Osteoblast (primary cell): ENCODE measurements at regions not wholly inside any gene's neighbourhood (a gene's known extent, or its start where the extent isn't known, plus 50 kb on each side); places are given as distances from the start of the nearest gene placed in this dataset.

ENCODE experiments used
- DNase-seq: peaks from one replicate; pipeline ENCODE4 v3.0.0; 2011; ENCODE audit warnings: low spot score, mixed read lengths; ENCODE audit not compliant: insufficient read length; ENCODE audit errors: missing footprints
- H2AFZ ChIP-seq: 2 replicates; pipeline ENCODE4 v1.6.0; 2011; ENCODE audit warnings: mild to moderate bottlenecking, low read length
- H3K27ac ChIP-seq: 2 replicates; pipeline ENCODE4 v1.5.1; 2011; ENCODE audit warnings: mild to moderate bottlenecking, low read depth, low read length, moderate library complexity
- H3K27me3 ChIP-seq: 2 replicates; pipeline ENCODE4 v1.6.0; 2012; ENCODE audit warnings: mild to moderate bottlenecking, control low read depth, inconsistent platforms, low read length, moderate library complexity; ENCODE audit not compliant: insufficient read depth
- H3K36me3 ChIP-seq: 2 replicates; pipeline ENCODE4 v1.5.1; 2011; ENCODE audit warnings: mild to moderate bottlenecking, low read length, control low read depth, moderate library complexity; ENCODE audit not compliant: insufficient read depth
- H3K4me1 ChIP-seq: 2 replicates; pipeline ENCODE4 v1.5.1; 2011; ENCODE audit warnings: mild to moderate bottlenecking, low read length, control low read depth, moderate library complexity; ENCODE audit not compliant: insufficient read depth
- H3K4me2 ChIP-seq: 2 replicates; pipeline ENCODE4 v1.6.0; 2011; ENCODE audit warnings: mild to moderate bottlenecking, low read length; ENCODE audit not compliant: insufficient read depth
- H3K4me3 ChIP-seq: fragments of 200-600 bp; sonication (generic); 3 replicates; pipeline ENCODE4 v1.5.1; 2012; ENCODE audit warnings: mild to moderate bottlenecking, low read length, inconsistent platforms; ENCODE audit not compliant: insufficient read depth
- H3K79me2 ChIP-seq: 2 replicates; pipeline ENCODE4 v1.6.0; 2012; ENCODE audit warnings: mild to moderate bottlenecking, low read length, control low read depth, inconsistent platforms; ENCODE audit not compliant: insufficient read depth
- H3K9me3 ChIP-seq: 2 replicates; pipeline ENCODE4 v1.5.1; 2011; ENCODE audit warnings: low read depth, low read length, control low read depth
- H4K20me1 ChIP-seq: 2 replicates; pipeline ENCODE4 v1.6.0; 2012; ENCODE audit warnings: mild to moderate bottlenecking, low read length, control low read depth; ENCODE audit not compliant: insufficient read depth
- TF ChIP-seq, protein P1 (sequence below): IDR thresholded peaks from 2 replicates; pipeline ENCODE4 v1.5.1; 2011; ENCODE audit warnings: mild to moderate bottlenecking, low read depth, low read length, moderate library complexity; ENCODE audit errors: extremely low read depth

DNA sequence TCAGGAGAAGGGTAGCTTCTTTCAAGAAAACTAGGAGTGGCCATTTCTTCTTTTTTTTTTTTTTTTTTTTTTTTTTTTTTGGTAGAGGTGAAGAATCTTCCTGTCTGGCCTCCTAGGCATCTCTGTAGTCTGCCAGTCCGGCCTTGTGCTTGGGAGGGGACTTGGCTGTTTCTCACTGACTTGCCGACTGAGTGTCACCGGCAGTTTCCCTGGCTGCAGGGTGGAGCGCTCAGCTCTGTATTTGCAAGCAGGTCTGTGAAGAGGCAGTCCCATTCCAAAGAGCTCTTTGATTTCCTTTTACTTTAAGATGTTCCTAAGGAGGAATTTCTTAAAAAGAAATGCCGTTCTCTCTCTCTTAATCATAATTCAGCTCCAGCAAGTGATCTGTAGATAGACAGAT is 212.6 kb downstream of the ADRA2A start:
- Histone ChIP-seq H3K27me3 (no peaks in the 10 kb centered on the region), H3K9me3 (no peaks in the 10 kb centered on the region), H4K20me1 (no peaks in the 10 kb centered on the region), H3K4me1 (no peaks in the 10 kb centered on the region), H2AFZ (no peak overlapping the region), H3K4me2 (no peak overlapping the region), H3K36me3 (no peaks in the 10 kb centered on the region), H3K27ac (no peak overlapping the region), H3K79me2 (no peaks in the 10 kb centered on the region), H3K4me3 (no peak overlapping the region)
- DNase-seq, result no peak
- TF ChIP-seq, protein P1, sequence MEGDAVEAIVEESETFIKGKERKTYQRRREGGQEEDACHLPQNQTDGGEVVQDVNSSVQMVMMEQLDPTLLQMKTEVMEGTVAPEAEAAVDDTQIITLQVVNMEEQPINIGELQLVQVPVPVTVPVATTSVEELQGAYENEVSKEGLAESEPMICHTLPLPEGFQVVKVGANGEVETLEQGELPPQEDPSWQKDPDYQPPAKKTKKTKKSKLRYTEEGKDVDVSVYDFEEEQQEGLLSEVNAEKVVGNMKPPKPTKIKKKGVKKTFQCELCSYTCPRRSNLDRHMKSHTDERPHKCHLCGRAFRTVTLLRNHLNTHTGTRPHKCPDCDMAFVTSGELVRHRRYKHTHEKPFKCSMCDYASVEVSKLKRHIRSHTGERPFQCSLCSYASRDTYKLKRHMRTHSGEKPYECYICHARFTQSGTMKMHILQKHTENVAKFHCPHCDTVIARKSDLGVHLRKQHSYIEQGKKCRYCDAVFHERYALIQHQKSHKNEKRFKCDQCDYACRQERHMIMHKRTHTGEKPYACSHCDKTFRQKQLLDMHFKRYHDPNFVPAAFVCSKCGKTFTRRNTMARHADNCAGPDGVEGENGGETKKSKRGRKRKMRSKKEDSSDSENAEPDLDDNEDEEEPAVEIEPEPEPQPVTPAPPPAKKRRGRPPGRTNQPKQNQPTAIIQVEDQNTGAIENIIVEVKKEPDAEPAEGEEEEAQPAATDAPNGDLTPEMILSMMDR, result no peak

DNA sequence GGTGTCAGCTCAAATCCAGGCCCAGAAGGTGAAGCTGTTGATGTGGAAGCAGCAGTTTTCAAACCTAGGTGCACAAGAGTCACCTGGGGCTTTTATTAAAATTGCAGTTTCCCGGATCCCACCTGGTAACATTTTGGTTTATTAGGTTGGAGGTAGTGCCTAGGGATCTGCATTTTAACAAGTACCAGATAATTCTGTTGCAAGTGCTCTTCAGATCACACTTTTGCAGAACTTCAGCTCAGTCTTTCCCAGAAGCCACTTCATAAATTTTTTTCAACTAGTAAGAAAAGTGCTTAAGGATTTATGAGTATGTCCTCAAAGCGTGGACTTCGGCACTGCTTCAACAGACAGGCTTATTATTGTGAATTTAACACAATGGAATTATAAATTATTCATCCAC is 213.8 kb downstream of the ADRA2A start:
- Histone ChIP-seq H3K79me2 (no peaks in the 10 kb centered on the region), H2AFZ (no peak overlapping the region), H3K9me3 (no peaks in the 10 kb centered on the region), H3K4me1 (no peaks in the 10 kb centered on the region), H3K27me3 (no peaks in the 10 kb centered on the region), H3K4me2 (no peak overlapping the region), H3K27ac (no peak overlapping the region), H3K4me3 (no peak overlapping the region), H3K36me3 (no peaks in the 10 kb centered on the region), H4K20me1 (no peaks in the 10 kb centered on the region)
- TF ChIP-seq, protein P1, result no peak
- no peak for DNase-seq

DNA sequence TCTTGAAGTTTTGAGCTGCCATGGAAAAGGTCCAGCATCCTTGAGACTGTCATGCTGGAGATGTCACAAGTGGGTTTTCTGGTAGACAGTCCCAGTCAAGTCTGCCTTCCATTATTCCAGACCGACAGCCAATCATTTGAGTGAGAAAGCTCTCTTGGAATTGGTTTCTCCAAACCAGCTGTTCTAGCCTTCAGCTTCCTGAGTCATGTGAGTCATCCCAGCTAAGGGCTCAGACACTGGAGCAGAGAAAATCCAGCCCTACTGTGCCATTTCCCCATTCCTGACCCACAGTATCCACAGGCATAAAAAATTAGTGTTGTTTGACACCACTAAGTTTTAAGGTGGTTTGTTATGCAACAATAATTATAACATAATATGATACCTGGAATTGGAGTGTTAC is 219.0 kb downstream of the ADRA2A start:
- Histone ChIP-seq H4K20me1 (no peaks in the 10 kb centered on the region), H3K9me3 (no peaks in the 10 kb centered on the region), H3K36me3 (no peaks in the 10 kb centered on the region), H3K4me2 (no peak overlapping the region), H3K27ac (no peak overlapping the region), H2AFZ (no peak overlapping the region), H3K4me1 (no peaks in the 10 kb centered on the region), H3K79me2 (no peaks in the 10 kb centered on the region), H3K4me3 (no peak overlapping the region), H3K27me3 (no peaks in the 10 kb centered on the region)
- no peak for DNase-seq
- TF ChIP-seq, protein P1, result no peak

DNA sequence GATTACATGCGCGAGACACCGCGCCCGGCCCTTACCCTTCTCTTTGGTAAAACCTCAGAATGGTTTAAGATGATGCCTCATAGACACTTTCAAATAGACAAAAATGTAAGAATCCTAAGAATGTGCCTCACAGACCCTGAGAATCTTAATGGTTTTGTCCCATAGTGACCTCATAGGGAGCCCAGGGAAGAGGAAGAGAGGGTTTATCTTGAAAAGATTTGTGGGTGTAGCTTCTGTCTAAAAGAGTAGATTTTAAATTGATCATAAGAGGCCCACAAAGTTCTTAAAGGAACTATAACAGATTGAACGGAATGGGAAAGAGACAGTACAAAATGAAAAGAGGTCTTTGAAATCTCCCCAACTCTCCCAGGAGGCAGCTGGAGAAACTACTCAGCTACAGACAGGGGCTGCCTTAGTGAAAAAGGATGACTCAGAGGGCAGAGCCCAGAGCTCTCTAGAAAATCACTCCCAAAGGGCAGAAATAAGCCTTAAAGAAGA is 220.6 kb downstream of the ADRA2A start:
- H3K4me1 ChIP-seq, result no peaks in the 10 kb centered on the region
- peak overlapping the region; percentile 25 for H2AFZ ChIP-seq
- TF ChIP-seq, protein P1, result no peak
- no peaks in the 10 kb centered on the region for H4K20me1 ChIP-seq
- H3K36me3 ChIP-seq, result no peaks in the 10 kb centered on the region
- H3K27me3 ChIP-seq, result no peaks in the 10 kb centered on the region
- H3K9me3 ChIP-seq, result no peaks in the 10 kb centered on the region
- DNase-seq, result no peak
- peak overlapping the region; percentile 12 for H3K27ac ChIP-seq
- peak overlapping the region; percentile 40 for H3K4me2 ChIP-seq
- no peak overlapping the region for H3K4me3 ChIP-seq
- H3K79me2 ChIP-seq, result no peaks in the 10 kb centered on the region
